GM12874 (cell line): ENCODE measurements at regions not wholly inside any gene's neighbourhood (a gene's known extent, or its start where the extent isn't known, plus 50 kb on each side); places are given as distances from the start of the nearest gene placed in this dataset.

ENCODE experiments used
- TF ChIP-seq, protein P1 (sequence below): IDR thresholded peaks from 2 replicates; pipeline ENCODE4 v1.5.1; 2011; ENCODE audit warnings: low read depth, mild to moderate bottlenecking, control low read depth, low read length, moderate library complexity; ENCODE audit not compliant: insufficient read depth

DNA sequence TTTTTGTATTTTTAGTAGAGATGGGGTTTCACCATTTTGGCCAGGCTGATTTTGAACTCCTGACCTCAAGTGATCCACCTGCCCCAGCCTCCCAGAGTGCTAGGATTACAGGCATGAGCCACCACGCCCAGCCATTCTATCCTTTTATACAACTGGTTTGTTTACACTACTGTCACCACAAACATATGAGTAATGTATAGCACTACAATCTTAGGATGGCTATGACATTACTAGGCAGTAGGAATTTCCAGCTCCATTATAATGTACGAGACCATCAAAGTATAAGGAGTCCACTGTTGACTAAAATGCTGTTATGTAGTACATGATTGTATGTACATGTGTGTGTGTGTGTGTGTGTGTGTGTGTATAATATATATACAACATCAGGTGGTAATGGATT, 1126.1 kb upstream of the LRRN3 start:
- TF ChIP-seq, protein P1, sequence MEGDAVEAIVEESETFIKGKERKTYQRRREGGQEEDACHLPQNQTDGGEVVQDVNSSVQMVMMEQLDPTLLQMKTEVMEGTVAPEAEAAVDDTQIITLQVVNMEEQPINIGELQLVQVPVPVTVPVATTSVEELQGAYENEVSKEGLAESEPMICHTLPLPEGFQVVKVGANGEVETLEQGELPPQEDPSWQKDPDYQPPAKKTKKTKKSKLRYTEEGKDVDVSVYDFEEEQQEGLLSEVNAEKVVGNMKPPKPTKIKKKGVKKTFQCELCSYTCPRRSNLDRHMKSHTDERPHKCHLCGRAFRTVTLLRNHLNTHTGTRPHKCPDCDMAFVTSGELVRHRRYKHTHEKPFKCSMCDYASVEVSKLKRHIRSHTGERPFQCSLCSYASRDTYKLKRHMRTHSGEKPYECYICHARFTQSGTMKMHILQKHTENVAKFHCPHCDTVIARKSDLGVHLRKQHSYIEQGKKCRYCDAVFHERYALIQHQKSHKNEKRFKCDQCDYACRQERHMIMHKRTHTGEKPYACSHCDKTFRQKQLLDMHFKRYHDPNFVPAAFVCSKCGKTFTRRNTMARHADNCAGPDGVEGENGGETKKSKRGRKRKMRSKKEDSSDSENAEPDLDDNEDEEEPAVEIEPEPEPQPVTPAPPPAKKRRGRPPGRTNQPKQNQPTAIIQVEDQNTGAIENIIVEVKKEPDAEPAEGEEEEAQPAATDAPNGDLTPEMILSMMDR = no peak

DNA sequence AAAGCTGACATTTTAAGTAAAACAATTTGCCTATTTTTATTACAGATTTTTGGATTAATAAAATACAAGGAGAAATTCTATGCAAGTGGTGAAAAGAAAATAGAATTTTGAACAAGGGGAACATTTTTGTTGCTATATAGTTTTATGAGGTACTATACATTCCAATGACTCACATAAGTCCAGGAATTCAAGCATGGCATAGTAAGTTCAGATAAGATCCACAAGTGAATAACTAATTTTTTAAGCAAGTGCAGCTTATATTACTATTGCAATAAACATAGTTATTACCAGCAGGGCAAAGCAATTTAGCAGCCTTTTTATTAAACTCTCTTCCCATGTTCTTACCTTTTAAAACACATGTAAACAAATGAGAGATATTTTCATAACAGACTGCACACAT, 1123.5 kb upstream of the LRRN3 start:
- TF ChIP-seq, protein P1 = no peak

DNA sequence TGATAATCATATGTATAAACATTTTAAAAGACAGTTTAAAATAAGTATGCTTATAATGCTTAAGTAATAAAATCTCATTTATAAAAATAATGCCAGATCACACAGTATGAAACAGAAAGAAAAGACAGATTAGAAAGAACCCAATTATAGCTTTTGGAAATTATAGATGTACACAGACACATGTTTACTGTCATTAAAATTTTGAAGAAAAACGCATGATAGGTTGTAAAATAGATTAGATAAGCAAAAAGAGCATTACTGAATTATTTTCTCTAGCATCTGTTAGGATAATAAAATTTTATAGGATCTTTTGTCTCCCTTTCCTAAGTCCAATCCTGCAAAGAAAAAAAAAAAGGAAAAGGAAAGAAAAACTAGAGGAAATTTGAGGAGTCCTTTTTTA, 1107.3 kb upstream of the LRRN3 start:
- TF ChIP-seq, protein P1 = no peak

DNA sequence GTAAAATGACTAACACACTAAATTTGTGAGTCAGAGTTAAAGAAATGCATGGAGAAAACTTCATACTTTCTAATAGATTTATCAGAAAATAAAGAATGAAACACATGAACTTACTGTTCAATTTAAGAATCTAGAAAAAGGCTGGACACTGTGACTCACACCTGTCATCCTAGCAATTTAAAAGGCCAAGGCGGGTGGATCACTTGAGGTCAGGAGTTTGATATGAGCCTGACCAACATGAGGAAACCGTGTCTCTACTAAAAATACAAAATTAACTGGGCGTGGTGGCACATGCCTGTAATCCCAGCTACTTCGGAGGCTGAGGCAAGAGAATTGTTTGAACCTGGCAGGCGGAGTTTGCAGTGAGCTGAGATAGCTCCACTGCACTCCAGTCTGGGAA, 1106.2 kb upstream of the LRRN3 start:
- TF ChIP-seq, protein P1 = no peak

DNA sequence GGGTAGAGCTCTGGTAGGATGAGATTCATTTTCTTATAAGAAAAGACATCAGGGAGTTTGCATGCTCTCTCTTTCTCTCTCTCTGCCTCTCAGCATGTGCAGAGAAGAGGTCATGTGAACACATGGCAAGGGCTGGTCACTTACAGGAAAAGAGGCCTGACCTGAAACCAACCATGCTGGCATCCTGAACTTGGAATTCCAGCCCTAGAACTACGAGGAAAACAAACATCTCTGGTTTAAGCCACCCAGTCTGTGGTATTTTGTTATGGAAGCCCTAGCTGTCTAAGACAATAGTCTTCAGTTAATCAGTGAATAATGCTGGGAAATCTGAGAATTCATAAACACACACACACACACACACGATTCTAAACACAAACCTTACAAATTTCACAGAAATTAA, 1104.2 kb upstream of the LRRN3 start:
- TF ChIP-seq, protein P1 = no peak

DNA sequence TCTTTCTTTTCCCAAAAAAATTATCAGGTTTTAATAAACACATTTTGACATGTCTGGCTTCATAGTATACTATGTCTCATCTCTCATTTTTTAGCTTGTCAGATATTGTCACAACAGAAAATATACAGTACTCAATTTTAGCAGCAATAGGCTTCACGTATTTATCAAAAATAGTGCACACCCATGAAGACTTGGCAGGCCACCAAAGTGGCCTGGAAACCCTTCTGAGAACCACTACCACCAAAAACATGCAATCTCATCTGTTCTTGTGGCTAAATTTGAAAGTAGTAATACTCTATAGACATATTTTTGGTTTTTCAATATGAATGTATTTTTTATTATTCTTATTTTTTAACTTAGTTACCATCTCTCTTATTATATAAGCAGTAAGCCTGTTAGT, 1094.5 kb upstream of the LRRN3 start:
- TF ChIP-seq, protein P1 = no peak

DNA sequence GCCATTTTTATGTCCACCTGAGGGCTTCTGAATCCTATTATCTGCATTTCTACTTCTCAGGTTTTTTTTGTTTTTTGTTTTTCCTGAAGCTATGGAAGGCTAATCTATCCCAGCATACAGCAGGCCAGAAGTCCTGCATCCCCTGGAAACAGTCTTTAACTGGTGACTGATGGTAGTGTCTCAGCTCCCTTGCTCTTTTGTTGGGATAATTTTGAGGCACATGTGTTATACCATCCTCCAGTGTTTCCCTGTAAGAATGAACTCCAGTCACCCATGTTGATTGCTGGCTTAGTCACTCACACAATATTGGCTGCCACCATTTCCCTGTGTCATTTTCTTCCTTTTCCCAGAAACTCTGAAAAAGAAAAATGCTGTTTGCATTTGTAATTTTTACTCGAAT, 1094.0 kb upstream of the LRRN3 start:
- TF ChIP-seq, protein P1 = no peak

DNA sequence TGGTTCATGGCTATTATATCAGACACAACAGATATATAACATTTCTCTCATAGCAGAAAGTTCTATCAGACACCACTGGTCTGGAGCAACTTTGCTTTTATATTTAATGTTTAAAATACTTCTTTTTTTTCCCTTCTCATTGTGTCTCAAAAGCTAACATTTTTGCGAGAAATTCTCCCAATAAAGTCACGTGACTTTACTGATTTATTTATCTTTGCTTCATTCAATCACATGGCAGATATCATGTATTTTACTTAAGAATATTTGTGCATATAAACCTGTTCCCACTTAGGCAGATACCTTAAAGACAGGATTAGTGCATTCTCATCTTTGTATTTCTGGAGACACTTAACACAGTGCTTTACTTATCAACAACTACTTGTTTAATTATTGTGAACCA, 1093.1 kb upstream of the LRRN3 start:
- TF ChIP-seq, protein P1 = no peak
